Ovary (tissue), 3 donors: ENCODE measurements at regions not wholly inside any gene's neighbourhood (a gene's known extent, or its start where the extent isn't known, plus 50 kb on each side); places are given as distances from the start of the nearest gene placed in this dataset.

ENCODE experiments used
- CTCF ChIP-seq, 3 donors: fragments of 450-650 bp in 2 of 3; fragments of 200-600 bp in 1 of 3; IDR thresholded peaks; one replicate each; pipeline versions ENCODE4 v1.5.1 to v1.8.0; 2016 to 2022; ENCODE audit warnings: antibody characterized with exemption in 3 of 3, mild to moderate bottlenecking in 1 of 3
- POLR2A ChIP-seq: fragments of 450-650 bp; IDR thresholded peaks from one replicate; pipeline ENCODE4 v1.6.1; 2017; ENCODE audit warnings: antibody characterized with exemption, mild to moderate bottlenecking, moderate library complexity
- donor health status: DM: no; HTN: no; CAD: no.

GRCh38 chr12:126212824-126213223, 1147.6 kb downstream of the AACS start:
- TF ChIP-seq CTCF (IDR thresholded peaks at IDR 0.05), result no peak
- TF ChIP-seq POLR2A, result no peak
